CD4-positive, alpha-beta memory T cell (primary cell): ENCODE measurements at regions not wholly inside any gene's neighbourhood (a gene's known extent, or its start where the extent isn't known, plus 50 kb on each side); places are given as distances from the start of the nearest gene placed in this dataset.

Experiments
- CTCF ChIA-PET: fragments of 350-600 bp; sonication (Branson Sonifier 250); formaldehyde crosslinking; loops from one replicate; lab custom pipeline; 2021; ENCODE audit warnings: inconsistent platforms; ENCODE audit not compliant: partially characterized antibody; lab: Charles Lee
- POLR2A ChIA-PET: fragments of 350-600 bp; sonication (Branson Sonifier 250); formaldehyde crosslinking; loops from one replicate; lab custom pipeline; 2021; ENCODE audit not compliant: partially characterized antibody; lab: Charles Lee
- DNase-seq, 5 donors: peaks; one replicate each; pipeline versions ENCODE4 v3.0.0 to v3.0.0-alpha.2; 2020 to 2022; ENCODE audit warnings: mixed read lengths in 1 of 5
- H3K27ac ChIP-seq: one replicate; pipeline ENCODE4 v1.7.0; 2013; ENCODE audit warnings: low read depth, low read length
- H3K27me3 ChIP-seq: 2 replicates; pipeline ENCODE4 v1.7.0; 2013; ENCODE audit warnings: mild to moderate bottlenecking, low read length, moderate library complexity; ENCODE audit not compliant: insufficient read depth
- H3K36me3 ChIP-seq: 2 replicates; pipeline ENCODE4 v1.7.0; 2013; ENCODE audit warnings: mild to moderate bottlenecking, low read length, moderate library complexity; ENCODE audit not compliant: insufficient read depth
- H3K4me1 ChIP-seq: 2 replicates; pipeline ENCODE4 v1.7.0; 2013; ENCODE audit warnings: mild to moderate bottlenecking, low read length, moderate library complexity; ENCODE audit not compliant: insufficient read depth
- H3K4me3 ChIP-seq, 2 donors: one replicate each; pipeline ENCODE4 v1.7.0; 2013; ENCODE audit warnings: low read length in 2 of 2, mild to moderate bottlenecking in 1 of 2
- H3K9me3 ChIP-seq, 2 donors: one replicate each; pipeline ENCODE4 v1.7.0; 2013; ENCODE audit warnings: low read length in 2 of 2, control low read depth in 1 of 2; ENCODE audit not compliant: control insufficient read depth in 1 of 2
- H3K27ac Mint-ChIP-seq, 7 donors: one replicate each; pipeline ENCODE4 v1.8.0; 2020 to 2021; ENCODE audit warnings: mixed read lengths in 7 of 7, mild to moderate bottlenecking in 6 of 7, inconsistent platforms in 3 of 7, moderate library complexity in 3 of 7
- H3K27me3 Mint-ChIP-seq, 2 donors: one replicate each; pipeline ENCODE4 v1.8.0; 2020 to 2021; ENCODE audit warnings: mixed read lengths in 2 of 2
- H3K36me3 Mint-ChIP-seq, 2 donors: one replicate each; pipeline ENCODE4 v1.8.0; 2020 to 2021; ENCODE audit warnings: mixed read lengths in 2 of 2, inconsistent platforms in 1 of 2, mild to moderate bottlenecking in 1 of 2
- H3K4me1 Mint-ChIP-seq, 4 donors: one replicate each; pipeline ENCODE4 v1.8.0; 2020 to 2021; ENCODE audit warnings: mixed read lengths in 4 of 4, mild to moderate bottlenecking in 1 of 4
- H3K4me3 Mint-ChIP-seq, 8 donors: one replicate each; pipeline ENCODE4 v1.8.0; 2020 to 2021; ENCODE audit warnings: mixed read lengths in 8 of 8, mild to moderate bottlenecking in 7 of 8, moderate library complexity in 6 of 8, inconsistent platforms in 3 of 8
- H3K9me3 Mint-ChIP-seq, 8 donors: one replicate each; pipeline ENCODE4 v1.8.0; 2020 to 2021; ENCODE audit warnings: mixed read lengths in 8 of 8, mild to moderate bottlenecking in 5 of 8, inconsistent platforms in 3 of 8, moderate library complexity in 1 of 8
- intact Hi-C: fragments of 100-400 bp; cut with micrococcal nuclease; formaldehyde crosslinking; loops from one replicate; pipeline ENCODE4 v1.15.1; 2023

- Histone ChIP-seq H3K4me1 (no peaks in the 10 kb centered on the region), H3K9me3 (no peaks in the 10 kb centered on the region), H3K4me3 (no peak overlapping the region), H3K27ac (no peak overlapping the region), H3K27me3 (no peaks in the 10 kb centered on the region), H3K36me3 (no peaks in the 10 kb centered on the region)
- intact Hi-C loops, result no loop called here
- no peak for DNase-seq
- Mint-ChIP-seq H3K4me1 (no peaks in the 10 kb centered on the region), H3K4me3 (no peak overlapping the region), H3K36me3 (no peaks in the 10 kb centered on the region), H3K27me3 (peaks cover 6 to 15% of the 10 kb centered on the region in 2 donors), H3K9me3 (peaks cover 0 to 7% (median 0%) of the 10 kb centered on the region in 8 donors), H3K27ac (no peak overlapping the region)
- CTCF ChIA-PET, result interaction anchor here (1.3 kb wide), 1 partner anchor 413 kb away, joined by 3 read pairs; no protein-coding TSS in a partner anchor
- POLR2A ChIA-PET, result no interaction called here
Observed at GRCh38 chr2:156175946-156176345, 156.6 kb downstream of the NR4A2 start.

GRCh38 chr2:156170929-156171328, 161.6 kb downstream of the NR4A2 start:
- Histone ChIP-seq H3K27me3 (no peaks in the 10 kb centered on the region), H3K36me3 (no peaks in the 10 kb centered on the region), H3K4me1 (no peaks in the 10 kb centered on the region), H3K9me3 (no peaks in the 10 kb centered on the region), H3K27ac (no peak overlapping the region), H3K4me3 (no peak overlapping the region)
- no peak for DNase-seq
- Mint-ChIP-seq H3K4me3 (no peak overlapping the region), H3K27ac (no peak overlapping the region), H3K36me3 (no peaks in the 10 kb centered on the region), H3K4me1 (no peaks in the 10 kb centered on the region), H3K9me3 (peaks cover 0 to 7% (median 0%) of the 10 kb centered on the region in 8 donors), H3K27me3 (peaks cover 6 to 19% of the 10 kb centered on the region in 2 donors)
- POLR2A ChIA-PET, result no interaction called here
- intact Hi-C loops, result no loop called here
- CTCF ChIA-PET, result no interaction called here

DNA sequence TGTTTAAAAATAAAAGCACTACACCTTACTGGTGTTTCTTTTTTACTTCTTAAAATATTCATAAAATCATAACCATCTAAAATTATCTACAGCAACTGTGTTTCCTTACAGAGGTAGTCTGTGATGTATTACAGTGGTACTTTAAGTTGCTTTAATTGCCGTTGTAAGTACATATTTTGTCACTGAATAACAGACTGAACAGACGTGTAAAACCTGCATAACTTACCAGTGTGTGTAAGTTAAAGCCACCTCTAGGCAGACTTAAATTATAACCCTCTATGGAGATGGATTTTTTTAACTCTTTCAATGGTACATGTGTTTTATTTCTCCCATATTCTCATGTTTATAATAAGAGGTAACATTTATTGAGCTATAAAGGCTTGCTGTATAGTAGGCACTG, 166.8 kb downstream of the NR4A2 start:
- CTCF ChIA-PET, result no interaction called here
- no peaks in the 10 kb centered on the region for H3K4me1 ChIP-seq
- no peak overlapping the region for H3K4me3 ChIP-seq
- Mint-ChIP-seq H3K36me3 (no peaks in the 10 kb centered on the region), H3K4me1 (no peaks in the 10 kb centered on the region), H3K27me3 (peaks cover 3 to 7% of the 10 kb centered on the region in 2 donors), H3K4me3 (no peak overlapping the region), H3K27ac (no peak overlapping the region), H3K9me3 (peaks cover 0 to 3% (median 0%) of the 10 kb centered on the region in 8 donors)
- H3K27ac ChIP-seq, result no peak overlapping the region
- intact Hi-C loops, result no loop called here
- DNase-seq, result no peak
- H3K36me3 ChIP-seq, result no peaks in the 10 kb centered on the region
- POLR2A ChIA-PET, result no interaction called here
- no peaks in the 10 kb centered on the region for H3K9me3 ChIP-seq
- H3K27me3 ChIP-seq, result no peaks in the 10 kb centered on the region

DNA sequence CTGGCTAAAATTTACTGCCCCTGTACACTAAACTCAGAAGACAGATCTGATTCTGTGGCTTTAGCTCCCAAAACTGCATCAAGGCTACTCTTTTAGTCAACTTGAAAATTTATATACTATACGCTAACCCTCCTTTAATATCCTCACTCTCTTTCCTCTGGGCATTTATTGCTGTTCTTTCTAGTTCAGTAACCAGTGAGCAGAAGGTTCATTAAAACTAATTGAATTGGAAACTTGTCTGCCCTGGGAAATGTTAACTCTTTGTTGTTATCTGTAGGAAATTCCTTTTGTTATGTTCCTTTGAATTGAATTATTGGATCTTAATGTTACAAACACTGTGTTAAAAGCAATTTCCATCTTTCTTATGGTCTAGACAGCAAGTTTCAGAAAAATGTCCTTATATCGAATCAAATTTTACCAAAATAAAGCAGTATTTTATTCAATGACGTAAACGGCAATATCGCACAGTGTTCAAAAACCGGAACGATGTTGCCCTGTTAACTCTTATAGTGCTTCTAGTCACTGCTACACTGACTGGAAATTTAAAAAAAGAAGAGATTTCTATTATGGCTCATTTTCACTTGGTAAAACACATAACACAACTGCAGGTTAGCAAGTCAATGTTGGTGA, 168.3 kb downstream of the NR4A2 start:
- DNase-seq, result no peak
- H3K36me3 Mint-ChIP-seq, result no peaks in the 10 kb centered on the region
- Histone ChIP-seq H3K36me3 (no peaks in the 10 kb centered on the region), H3K27me3 (no peaks in the 10 kb centered on the region), H3K4me1 (no peaks in the 10 kb centered on the region), H3K4me3 (no peak overlapping the region), H3K9me3 (no peaks in the 10 kb centered on the region), H3K27ac (no peak overlapping the region)
- no peaks in the 10 kb centered on the region for H3K9me3 Mint-ChIP-seq
- ChIA-PET POLR2A (no interaction called here), CTCF (no interaction called here)
- H3K27ac Mint-ChIP-seq, result no peak overlapping the region
- intact Hi-C loops, result no loop called here
- H3K4me1 Mint-ChIP-seq, result no peaks in the 10 kb centered on the region
- peaks cover 4 to 7% of the 10 kb centered on the region in 2 donors for H3K27me3 Mint-ChIP-seq
- H3K4me3 Mint-ChIP-seq, result no peak overlapping the region

DNA sequence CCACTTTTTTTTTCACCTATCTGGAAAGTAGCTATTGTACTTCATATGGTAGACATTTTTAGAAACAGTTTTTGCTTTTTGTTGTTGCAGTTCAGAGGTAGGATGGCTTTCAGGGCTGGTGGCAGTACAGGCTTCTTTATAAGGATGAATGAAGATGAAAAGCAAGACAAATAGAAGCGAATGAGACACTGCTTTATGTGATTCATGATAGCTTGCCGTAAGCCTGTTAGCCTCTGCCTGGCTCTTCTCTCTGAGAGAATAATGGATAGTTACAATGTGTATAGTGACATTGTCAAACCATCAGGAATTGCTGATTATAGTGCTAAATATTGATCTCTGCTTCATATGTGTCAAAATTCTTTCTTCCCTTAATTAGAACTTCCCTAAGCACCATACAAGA, 173.7 kb downstream of the NR4A2 start:
- POLR2A ChIA-PET, result no interaction called here
- H3K27ac ChIP-seq, result no peak overlapping the region
- CTCF ChIA-PET, result no interaction called here
- no peaks in the 10 kb centered on the region for H3K36me3 ChIP-seq
- H3K4me1 ChIP-seq, result no peaks in the 10 kb centered on the region
- Mint-ChIP-seq H3K9me3 (peaks cover 0 to 3% (median 0%) of the 10 kb centered on the region in 8 donors), H3K4me3 (no peak overlapping the region), H3K27me3 (peaks cover 7 to 8% of the 10 kb centered on the region in 2 donors), H3K36me3 (no peaks in the 10 kb centered on the region), H3K27ac (no peak overlapping the region), H3K4me1 (no peaks in the 10 kb centered on the region)
- no peaks in the 10 kb centered on the region for H3K9me3 ChIP-seq
- H3K27me3 ChIP-seq, result no peaks in the 10 kb centered on the region
- no peak overlapping the region for H3K4me3 ChIP-seq
- DNase-seq, result no peak
- intact Hi-C loops, result no loop called here

- Mint-ChIP-seq H3K27ac (no peak overlapping the region), H3K4me3 (no peak overlapping the region), H3K36me3 (no peaks in the 10 kb centered on the region), H3K27me3 (peaks cover 8% of the 10 kb centered on the region in 2 donors), H3K9me3 (peaks cover 0 to 3% (median 0%) of the 10 kb centered on the region in 8 donors), H3K4me1 (no peaks in the 10 kb centered on the region)
- ChIA-PET CTCF (no interaction called here), POLR2A (no interaction called here)
- no peaks in the 10 kb centered on the region for H3K36me3 ChIP-seq
- H3K4me3 ChIP-seq, result no peak overlapping the region
- DNase-seq, result no peak
- H3K27ac ChIP-seq, result no peak overlapping the region
- intact Hi-C loops, result no loop called here
- H3K4me1 ChIP-seq, result no peaks in the 10 kb centered on the region
- no peaks in the 10 kb centered on the region for H3K9me3 ChIP-seq
- no peaks in the 10 kb centered on the region for H3K27me3 ChIP-seq
Observed at GRCh38 chr2:156157670-156158069, 174.9 kb downstream of the NR4A2 start.

GRCh38 chr2:156156580-156156979, 175.9 kb downstream of the NR4A2 start:
- Histone ChIP-seq H3K36me3 (no peaks in the 10 kb centered on the region), H3K4me1 (no peaks in the 10 kb centered on the region), H3K27me3 (no peaks in the 10 kb centered on the region), H3K27ac (no peak overlapping the region), H3K9me3 (no peaks in the 10 kb centered on the region), H3K4me3 (no peak overlapping the region)
- Mint-ChIP-seq H3K4me3 (no peak overlapping the region), H3K36me3 (no peaks in the 10 kb centered on the region), H3K27ac (no peak overlapping the region), H3K9me3 (peaks cover 0 to 3% (median 0%) of the 10 kb centered on the region in 8 donors), H3K27me3 (peaks cover 8% of the 10 kb centered on the region in 2 donors), H3K4me1 (no peaks in the 10 kb centered on the region)
- ChIA-PET POLR2A (no interaction called here), CTCF (interaction anchor here (1.2 kb wide), 1 partner anchor 433 kb away, joined by 3 read pairs; no protein-coding TSS in a partner anchor)
- DNase-seq, result no peak
- intact Hi-C loops, result no loop called here
